ENCODE measurements at regions not wholly inside any gene's neighbourhood (a gene's known extent, or its start where the extent isn't known, plus 50 kb on each side); places are given as distances from the start of the nearest gene placed in this dataset.
"Not testable (repeated sequence)": the region's sequence is repeated elsewhere in the genome, so short reads cannot be mapped to it uniquely, and the experiment has no call there.

DNA sequence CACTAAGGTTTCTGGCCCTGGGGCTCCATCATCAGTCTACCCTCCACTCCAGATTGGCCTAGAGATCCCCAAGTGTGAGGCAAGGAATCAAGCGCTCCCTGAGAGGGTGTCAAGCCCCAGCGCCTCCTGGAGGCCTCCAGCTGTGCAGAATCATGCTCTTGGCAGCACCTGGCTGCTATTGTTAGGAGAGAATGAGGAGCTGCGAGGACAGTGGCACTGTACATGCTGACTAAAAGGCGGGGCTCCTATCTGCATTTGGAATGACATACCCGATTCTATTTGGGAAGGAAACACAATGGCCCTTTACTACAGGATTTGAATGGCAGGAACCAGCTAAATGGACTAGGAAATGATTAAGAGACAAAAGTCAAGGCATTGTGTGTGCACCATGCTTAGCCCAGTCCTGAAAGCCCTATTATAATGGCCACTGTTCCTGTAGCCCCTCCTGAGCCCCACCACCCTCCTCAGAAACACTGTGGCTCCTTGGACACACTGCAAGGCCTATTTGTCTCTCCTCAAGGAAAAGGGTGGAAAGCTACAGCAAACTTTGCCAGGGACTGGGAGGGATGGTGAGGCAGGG lies 106.1 kb downstream of the KBTBD2 start:
- not testable (repeated sequence) for H3K27me3 ChIP-seq

DNA sequence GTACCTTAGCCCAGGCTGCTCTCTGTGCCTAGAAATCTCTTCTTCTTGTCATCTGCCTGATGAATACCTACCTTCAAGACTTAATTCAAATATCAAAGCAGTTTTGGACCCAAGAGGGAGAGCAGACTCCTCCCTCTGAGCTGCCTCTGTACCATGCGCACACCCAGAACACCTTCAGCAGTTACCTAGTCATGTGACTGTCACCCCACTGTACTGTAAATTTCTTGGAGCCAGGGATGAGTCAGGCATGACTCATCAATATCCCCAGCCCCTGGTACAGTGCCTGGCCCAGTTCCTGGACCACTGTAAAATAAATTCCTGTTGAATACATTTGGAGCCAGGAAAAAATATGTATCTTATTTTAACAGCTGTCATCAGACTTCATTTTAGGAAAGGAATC lies 111.7 kb downstream of the KBTBD2 start:
- not testable (repeated sequence) for H3K4me1 ChIP-seq

More for the DNA sequence above, 106.1 kb downstream of the KBTBD2 start:
- not testable (repeated sequence) for H3K9me3 ChIP-seq, DNase-seq, H3K27ac ChIP-seq, H3K4me3 ChIP-seq, H3K4me1 ChIP-seq, H3K36me3 ChIP-seq

DNA sequence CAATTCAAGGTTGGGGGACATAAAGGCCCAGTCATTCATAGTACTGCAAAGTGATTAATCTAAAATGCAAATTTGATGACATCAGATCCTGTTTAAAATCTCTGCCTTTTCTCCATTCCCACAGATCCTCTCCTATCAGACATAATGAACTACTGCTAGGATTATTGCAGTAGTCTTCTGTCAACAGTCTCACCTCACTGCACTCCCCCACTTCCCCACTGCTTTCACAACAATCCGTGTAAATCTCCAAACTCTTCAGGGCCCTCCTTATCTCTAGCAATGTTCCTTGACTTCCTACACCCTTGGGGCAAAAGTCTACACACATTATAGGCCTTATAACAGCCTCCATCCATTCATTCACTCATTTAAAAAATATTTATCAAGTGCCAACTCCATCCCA lies 112.4 kb downstream of the KBTBD2 start:
- TF ChIP-seq, protein P1, sequence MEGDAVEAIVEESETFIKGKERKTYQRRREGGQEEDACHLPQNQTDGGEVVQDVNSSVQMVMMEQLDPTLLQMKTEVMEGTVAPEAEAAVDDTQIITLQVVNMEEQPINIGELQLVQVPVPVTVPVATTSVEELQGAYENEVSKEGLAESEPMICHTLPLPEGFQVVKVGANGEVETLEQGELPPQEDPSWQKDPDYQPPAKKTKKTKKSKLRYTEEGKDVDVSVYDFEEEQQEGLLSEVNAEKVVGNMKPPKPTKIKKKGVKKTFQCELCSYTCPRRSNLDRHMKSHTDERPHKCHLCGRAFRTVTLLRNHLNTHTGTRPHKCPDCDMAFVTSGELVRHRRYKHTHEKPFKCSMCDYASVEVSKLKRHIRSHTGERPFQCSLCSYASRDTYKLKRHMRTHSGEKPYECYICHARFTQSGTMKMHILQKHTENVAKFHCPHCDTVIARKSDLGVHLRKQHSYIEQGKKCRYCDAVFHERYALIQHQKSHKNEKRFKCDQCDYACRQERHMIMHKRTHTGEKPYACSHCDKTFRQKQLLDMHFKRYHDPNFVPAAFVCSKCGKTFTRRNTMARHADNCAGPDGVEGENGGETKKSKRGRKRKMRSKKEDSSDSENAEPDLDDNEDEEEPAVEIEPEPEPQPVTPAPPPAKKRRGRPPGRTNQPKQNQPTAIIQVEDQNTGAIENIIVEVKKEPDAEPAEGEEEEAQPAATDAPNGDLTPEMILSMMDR (IDR thresholded peaks at IDR 0.05), result no peak
- TF ChIP-seq POLR2A (IDR thresholded peaks at IDR 0.05), result no peak
- Histone ChIP-seq H3K36me3 (no peaks in the 10 kb centered on the region), H3K27me3 (no peaks in the 10 kb centered on the region), H3K4me1 (no peaks in the 10 kb centered on the region), H3K27ac (no peak overlapping the region), H3K4me3 (no peak overlapping the region), H3K9me3 (no peaks in the 10 kb centered on the region)
- DNase-seq, result no peak

More for the DNA sequence above, 111.7 kb downstream of the KBTBD2 start:
- H3K27me3 ChIP-seq, H3K4me3 ChIP-seq, DNase-seq, H3K36me3 ChIP-seq, H3K27ac ChIP-seq, H3K9me3 ChIP-seq: not testable (repeated sequence)

DNA sequence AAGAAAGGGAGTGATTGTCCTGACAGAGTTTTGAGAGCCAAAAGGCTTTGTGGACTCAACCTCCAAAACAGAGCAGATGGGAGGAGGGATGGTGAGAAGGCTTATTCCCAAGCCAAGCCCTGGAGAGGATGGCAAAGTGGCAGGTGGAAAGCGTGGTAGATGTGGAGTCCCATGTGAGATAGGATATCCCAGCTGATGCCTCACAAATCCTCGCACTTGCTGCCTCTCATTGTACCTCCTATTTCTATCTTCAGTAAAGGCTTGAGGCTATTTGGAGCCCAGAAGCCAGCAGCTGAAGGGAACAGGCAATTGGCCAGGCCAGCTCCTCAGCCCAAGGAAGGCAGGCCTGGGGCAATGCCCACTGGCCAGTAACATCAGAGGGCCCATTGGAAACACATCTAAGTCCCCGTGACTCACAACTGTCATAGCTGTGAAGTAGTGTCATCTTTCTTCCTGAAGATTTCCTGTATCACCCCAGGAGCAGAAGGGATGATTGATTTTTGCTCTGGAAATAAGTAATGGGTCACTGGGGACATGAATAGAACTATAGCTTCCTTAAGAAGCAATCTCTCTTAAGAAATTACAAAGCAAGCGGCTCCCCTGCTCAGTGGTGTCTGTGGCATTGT lies 114.4 kb downstream of the KBTBD2 start:
- not testable (repeated sequence) for H3K9me3 ChIP-seq, H3K4me1 ChIP-seq, H3K36me3 ChIP-seq, DNase-seq, H3K27ac ChIP-seq, H3K4me3 ChIP-seq, H3K27me3 ChIP-seq

DNA sequence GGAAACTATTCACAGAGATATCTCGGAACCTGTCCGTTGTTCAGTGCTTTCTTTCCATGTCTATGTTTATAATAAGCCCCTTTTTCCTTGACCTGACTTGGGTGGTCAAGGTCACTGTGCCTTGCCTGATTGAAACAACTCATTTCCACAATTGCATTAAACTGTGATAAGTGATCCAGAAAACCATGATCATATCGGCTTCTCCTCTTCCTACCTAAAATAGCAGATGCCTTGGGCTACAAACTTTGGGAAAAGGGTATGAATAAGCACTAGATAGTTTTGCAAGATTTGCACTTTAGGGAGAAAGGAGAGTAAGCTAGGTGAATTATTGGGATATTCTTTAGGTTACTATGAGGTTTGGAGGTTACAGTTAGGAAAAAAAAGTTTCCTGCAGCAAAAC lies 115.2 kb downstream of the KBTBD2 start:
- not testable (repeated sequence) for H3K9me3 ChIP-seq, H3K4me1 ChIP-seq, H3K27ac ChIP-seq, H3K36me3 ChIP-seq, DNase-seq, H3K27me3 ChIP-seq, H3K4me3 ChIP-seq

DNA sequence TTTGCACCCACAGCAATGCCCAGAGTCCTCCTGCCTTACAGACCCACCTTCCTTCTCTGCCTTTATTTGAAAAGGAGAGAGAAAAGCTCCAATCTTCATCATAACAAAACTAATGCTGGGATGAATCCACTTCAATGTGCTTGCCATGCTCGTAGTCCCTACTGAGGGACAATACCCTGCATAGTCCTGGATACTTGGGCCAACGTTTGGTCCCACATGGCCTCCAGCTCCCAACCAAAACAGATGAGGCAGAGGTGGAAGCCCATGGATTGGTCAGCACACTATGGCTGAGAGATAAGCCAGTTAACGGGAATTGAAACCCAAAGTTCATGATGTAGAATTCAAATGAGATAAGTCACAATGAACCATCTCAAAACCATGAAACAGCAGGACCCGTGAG lies 115.8 kb downstream of the KBTBD2 start:
- not testable (repeated sequence) for H3K9me3 ChIP-seq, H3K36me3 ChIP-seq, H3K27me3 ChIP-seq, H3K27ac ChIP-seq, H3K4me1 ChIP-seq, H3K4me3 ChIP-seq, DNase-seq

DNA sequence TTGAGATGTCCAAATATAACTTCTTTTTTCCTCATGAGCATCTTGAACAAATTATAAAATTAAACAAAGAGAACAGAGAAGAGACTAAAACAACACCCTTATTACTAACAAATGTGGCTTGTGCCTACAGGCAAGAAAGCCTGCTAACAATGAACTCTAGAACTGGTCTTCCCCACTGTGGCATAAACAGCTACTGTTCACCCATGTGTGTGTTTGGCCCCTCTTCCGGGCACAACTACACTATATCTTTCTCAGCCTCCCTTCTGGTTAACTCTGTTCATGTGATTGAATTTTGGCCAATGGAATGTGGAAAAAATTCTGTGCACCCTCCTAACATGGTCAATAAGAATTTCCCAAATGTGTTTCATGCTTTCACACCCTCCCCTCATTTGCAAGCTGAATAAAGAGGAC lies 117.0 kb downstream of the KBTBD2 start:
- Histone ChIP-seq H3K27ac (no peak overlapping the region), H3K36me3 (no peaks in the 10 kb centered on the region), H3K27me3 (no peaks in the 10 kb centered on the region), H3K4me3 (no peak overlapping the region), H3K4me1 (no peaks in the 10 kb centered on the region), H3K9me3 (no peaks in the 10 kb centered on the region)
- DNase-seq, result no peak
- TF ChIP-seq POLR2A (IDR thresholded peaks at IDR 0.05), result no peak

DNA sequence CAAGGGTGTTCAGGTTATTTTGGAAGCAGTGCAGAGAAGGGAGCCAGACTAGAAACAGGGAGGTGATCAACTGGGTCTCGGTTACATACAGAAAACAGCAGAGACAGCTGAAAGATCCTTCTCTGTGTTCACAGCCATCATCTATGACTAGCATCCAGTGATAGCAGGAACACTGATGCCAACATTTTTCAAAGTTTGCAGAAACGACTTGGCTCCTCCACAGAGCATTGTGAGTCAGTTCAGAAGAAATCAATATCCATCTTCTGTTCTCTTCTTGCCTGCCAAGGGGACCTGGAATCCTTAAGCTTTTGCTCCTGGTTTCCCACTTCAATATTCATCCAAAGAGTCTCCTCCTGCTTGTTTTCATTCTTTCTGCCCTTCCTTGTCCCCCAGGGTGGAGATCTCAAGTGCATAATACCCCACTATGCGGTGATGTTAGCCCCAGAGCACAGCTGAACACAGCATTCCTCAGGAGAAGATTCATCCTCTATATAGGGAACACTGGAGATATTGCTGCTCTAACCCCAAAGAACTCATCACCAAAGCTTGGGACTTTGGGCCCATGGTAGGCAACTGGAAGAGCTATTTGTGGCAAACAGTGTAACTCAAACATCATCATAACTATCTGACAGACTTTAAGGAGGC lies 122.6 kb downstream of the KBTBD2 start:
- H3K27me3 ChIP-seq, H3K4me1 ChIP-seq, H3K9me3 ChIP-seq, H3K27ac ChIP-seq, DNase-seq, H3K36me3 ChIP-seq, H3K4me3 ChIP-seq: not testable (repeated sequence)

DNA sequence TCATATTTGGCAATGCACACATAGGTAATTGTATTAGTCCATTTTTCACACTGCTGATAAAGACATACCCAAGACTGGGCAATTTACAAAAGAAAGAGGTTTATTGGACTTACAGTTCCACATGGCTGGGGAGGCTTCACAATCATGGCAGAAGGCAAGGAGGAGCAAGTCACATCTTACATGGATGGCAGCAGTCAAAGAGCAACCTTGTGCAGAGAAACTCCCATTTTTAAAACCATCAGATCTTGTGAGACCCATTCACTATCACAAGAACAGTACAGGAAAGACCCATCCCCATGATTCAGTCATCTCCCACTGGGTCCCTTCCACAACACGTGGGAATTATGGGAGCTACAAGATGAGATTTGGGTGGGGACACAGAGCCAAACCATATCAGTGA lies 123.2 kb downstream of the KBTBD2 start:
- not testable (repeated sequence) for H3K4me3 ChIP-seq, H3K4me1 ChIP-seq, H3K27ac ChIP-seq, H3K27me3 ChIP-seq, H3K9me3 ChIP-seq, H3K36me3 ChIP-seq, DNase-seq

DNA sequence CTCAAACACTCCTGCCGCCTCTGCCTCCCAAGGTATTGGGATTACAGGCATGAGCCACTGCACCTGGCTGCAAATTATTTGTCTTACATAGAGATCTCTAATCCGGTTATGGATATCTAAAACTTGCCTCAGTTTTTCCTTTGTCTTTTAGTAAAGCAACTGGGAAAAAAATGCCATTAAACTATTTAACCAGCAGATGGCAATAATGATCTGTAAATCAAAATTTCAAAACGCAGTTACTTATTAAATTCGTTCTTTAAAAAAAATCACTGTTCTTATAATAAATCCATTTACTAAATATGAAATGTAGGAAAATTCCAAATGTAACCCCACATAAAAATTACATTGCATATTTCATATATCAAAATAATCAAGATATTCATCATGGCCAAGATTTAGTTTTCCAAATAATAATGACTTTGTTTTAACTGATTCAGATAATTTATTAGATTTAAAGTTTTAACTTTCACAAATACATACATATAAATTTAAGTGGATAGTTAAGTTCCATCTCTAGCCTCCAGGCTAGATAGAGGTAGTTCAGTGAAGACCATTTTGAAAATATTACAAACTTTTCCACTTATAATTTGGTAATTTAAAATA lies 125.8 kb downstream of the KBTBD2 start:
- not testable (repeated sequence) for H3K27ac ChIP-seq, H3K36me3 ChIP-seq, H3K4me1 ChIP-seq, DNase-seq, H3K4me3 ChIP-seq, H3K9me3 ChIP-seq, H3K27me3 ChIP-seq
- TF ChIP-seq, protein P1 (IDR thresholded peaks at IDR 0.05), result peak in 5 of 6 experiments; percentile 9 to 43 (median 38)
